ENCODE measurements at regions not wholly inside any gene's neighbourhood (a gene's known extent, or its start where the extent isn't known, plus 50 kb on each side); places are given as distances from the start of the nearest gene placed in this dataset.
A peak's percentile ranks its signal among the peaks of the same experiment; 100 is the strongest.

GRCh38 chr12:84766375-84766774 is 146.2 kb downstream of the SLC6A15 start:
- TF ChIP-seq POLR2AphosphoS5 (IDR thresholded peaks at IDR 0.05), result no peak
- no peak for TF ChIP-seq POLR2A (IDR thresholded peaks at IDR 0.05)
- TF ChIP-seq CTCF (IDR thresholded peaks at IDR 0.05), result no peak
- TF ChIP-seq EP300 (IDR thresholded peaks at IDR 0.05), result no peak
- Histone ChIP-seq H3K27ac (no peak overlapping the region), H3K4me1 (no peaks in the 10 kb centered on the region), H3K9me3 (no peaks in the 10 kb centered on the region), H3K27me3 (no peaks in the 10 kb centered on the region), H3K36me3 (no peaks in the 10 kb centered on the region), H3K4me3 (no peak overlapping the region)
- ATAC-seq (ENCODE audit: low FRiP score in 2 of 2) (no peak), DNase-seq (no peak)

DNA sequence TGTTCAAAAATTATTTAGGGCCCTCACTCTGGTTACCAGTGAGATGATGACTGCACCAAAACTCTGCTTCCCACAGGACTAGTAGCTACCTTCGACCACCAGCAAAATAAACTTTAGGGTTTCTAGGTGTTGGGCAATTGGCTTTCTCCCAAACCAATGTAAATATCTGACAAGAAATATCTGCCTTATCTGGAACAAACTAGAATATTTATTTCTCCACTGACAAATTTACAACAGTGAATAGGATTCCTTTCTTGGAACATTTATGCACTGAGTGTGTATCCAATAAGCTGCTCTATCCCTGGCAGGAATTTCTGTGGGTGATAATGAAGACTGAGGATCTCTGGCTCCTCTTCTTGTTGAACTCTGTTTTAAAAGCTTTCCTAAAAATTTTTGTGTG is 148.6 kb downstream of the SLC6A15 start:
- no peaks in the 10 kb centered on the region for H3K4me1 ChIP-seq
- ATAC-seq (ENCODE audit: low FRiP score in 2 of 2), result no peak
- H3K27ac ChIP-seq, result no peak overlapping the region
- TF ChIP-seq EP300 (IDR thresholded peaks at IDR 0.05) (no peak), POLR2A (IDR thresholded peaks at IDR 0.05) (no peak), POLR2AphosphoS5 (IDR thresholded peaks at IDR 0.05) (no peak), CTCF (IDR thresholded peaks at IDR 0.05) (no peak)
- H3K4me3 ChIP-seq, result no peak overlapping the region
- H3K27me3 ChIP-seq, result no peaks in the 10 kb centered on the region
- no peaks in the 10 kb centered on the region for H3K9me3 ChIP-seq
- H3K36me3 ChIP-seq, result no peaks in the 10 kb centered on the region
- no peak for DNase-seq
- 29 to 67% methylated on average over 1 of the region's 1 CpG for WGBS, 2 donors

- Histone ChIP-seq H3K4me1 (no peaks in the 10 kb centered on the region), H3K36me3 (no peaks in the 10 kb centered on the region), H3K27me3 (no peaks in the 10 kb centered on the region), H3K27ac (no peak overlapping the region), H3K4me3 (no peak overlapping the region), H3K9me3 (no peaks in the 10 kb centered on the region)
- peak in 1 of 2 donors; percentile 32 for ATAC-seq (ENCODE audit: low FRiP score in 2 of 2)
- TF ChIP-seq POLR2A (IDR thresholded peaks at IDR 0.05), result no peak
- no peak for TF ChIP-seq POLR2AphosphoS5 (IDR thresholded peaks at IDR 0.05)
- TF ChIP-seq EP300 (IDR thresholded peaks at IDR 0.05), result no peak
- no peak for TF ChIP-seq CTCF (IDR thresholded peaks at IDR 0.05)
- 36 to 50% methylated on average over 1 of the region's 1 CpG for WGBS, 2 donors
- DNase-seq, result peak in 1 of 2 donors; percentile 21
These were observed 149.5 kb downstream of the SLC6A15 start for GRCh38 chr12:84763107-84763506.

DNA sequence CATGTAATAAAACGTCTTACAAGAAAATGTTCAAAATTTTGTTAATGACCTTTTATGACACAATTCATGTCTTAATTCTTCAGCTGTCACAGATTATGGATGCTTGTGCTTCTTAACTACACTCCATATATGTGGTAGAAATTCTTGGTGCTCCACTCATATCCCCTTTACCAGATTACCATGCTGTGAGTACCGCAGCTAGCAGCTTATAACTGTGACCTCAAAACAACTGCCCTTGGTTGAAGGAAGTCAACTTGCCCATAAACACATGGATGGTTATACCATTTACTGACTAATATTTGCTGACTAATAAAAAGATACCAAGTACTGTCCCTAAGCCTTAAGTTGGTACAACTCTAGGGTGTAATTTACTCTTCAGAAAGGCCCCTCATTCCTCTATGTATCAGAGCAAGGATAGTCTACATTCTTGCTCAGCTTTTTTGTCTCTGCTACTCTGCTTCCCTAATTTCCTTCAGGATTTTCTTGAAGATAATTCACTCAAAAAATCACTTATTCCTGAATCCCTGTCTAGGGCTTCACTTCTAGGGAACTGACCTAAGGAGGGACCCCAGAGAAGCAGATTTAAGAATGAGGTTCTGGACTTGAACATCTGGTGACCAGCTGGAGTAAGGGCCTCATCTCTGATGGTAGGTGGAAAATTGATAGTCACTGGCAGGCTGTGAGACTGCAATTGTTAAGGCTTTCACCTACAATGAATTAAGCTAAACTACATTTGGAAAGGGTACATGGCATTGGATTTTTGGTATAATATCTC is 152.3 kb downstream of the SLC6A15 start:
- DNase-seq (no peak), ATAC-seq (ENCODE audit: low FRiP score in 2 of 2) (no peak)
- no peaks in the 10 kb centered on the region for H3K9me3 ChIP-seq
- 59 to 75% methylated on average over 2 of the region's 2 CpGs for WGBS, 2 donors
- no peaks in the 10 kb centered on the region for H3K4me1 ChIP-seq
- no peak overlapping the region for H3K27ac ChIP-seq
- no peaks in the 10 kb centered on the region for H3K27me3 ChIP-seq
- TF ChIP-seq CTCF (IDR thresholded peaks at IDR 0.05), result no peak
- TF ChIP-seq POLR2AphosphoS5 (IDR thresholded peaks at IDR 0.05), result no peak
- no peak for TF ChIP-seq EP300 (IDR thresholded peaks at IDR 0.05)
- TF ChIP-seq POLR2A (IDR thresholded peaks at IDR 0.05), result no peak
- H3K36me3 ChIP-seq, result no peaks in the 10 kb centered on the region
- H3K4me3 ChIP-seq, result no peak overlapping the region

GRCh38 chr12:84757978-84758377 is 154.6 kb downstream of the SLC6A15 start:
- no peak for TF ChIP-seq POLR2A (IDR thresholded peaks at IDR 0.05)
- no peak for TF ChIP-seq POLR2AphosphoS5 (IDR thresholded peaks at IDR 0.05)
- TF ChIP-seq EP300 (IDR thresholded peaks at IDR 0.05), result no peak
- TF ChIP-seq CTCF (IDR thresholded peaks at IDR 0.05), result no peak
- WGBS, 2 donors, result 32 to 33% methylated on average over 1 of the region's 1 CpG
- Histone ChIP-seq H3K9me3 (no peaks in the 10 kb centered on the region), H3K4me3 (no peak overlapping the region), H3K27me3 (no peaks in the 10 kb centered on the region), H3K27ac (no peak overlapping the region), H3K36me3 (no peaks in the 10 kb centered on the region), H3K4me1 (no peaks in the 10 kb centered on the region)
- no peak for ATAC-seq (ENCODE audit: low FRiP score in 2 of 2)
- DNase-seq, result no peak

All from upper lobe of left lung (tissue), 6 donors.